ENCODE measurements at regions not wholly inside any gene's neighbourhood (a gene's known extent, or its start where the extent isn't known, plus 50 kb on each side); places are given as distances from the start of the nearest gene placed in this dataset.

- intact Hi-C loops (cut with DNase I): no loop called here
- 74 to 80% methylated on average over 1 of the region's 1 CpG for WGBS, 2 donors
- no peak for TF ChIP-seq CTCF (IDR thresholded peaks at IDR 0.05)
- no peaks in the 10 kb centered on the region for H3K4me1 ChIP-seq
- no peak overlapping the region for H3K27ac ChIP-seq
- H3K4me3 ChIP-seq: no peak overlapping the region
- no peaks in the 10 kb centered on the region for H3K36me3 ChIP-seq
- ATAC-seq (no peak), DNase-seq (no peak)
- peaks cover 0 to 31% (median 13%) of the 10 kb centered on the region in 11 donors for H3K9me3 ChIP-seq
- H3K27me3 ChIP-seq: no peaks in the 10 kb centered on the region
These were observed 100.4 kb downstream of the TTC6 start for GRCh38 chr14:37695866-37696265.

GRCh38 chr14:37697489-37698121, 102.2 kb downstream of the TTC6 start:
- H3K9me3 ChIP-seq: peaks cover 0 to 23% (median 13%) of the 10 kb centered on the region in 11 donors
- intact Hi-C loops (cut with DNase I): no loop called here

GRCh38 chr14:37698840-37699777, 103.7 kb downstream of the TTC6 start:
- TF ChIP-seq CTCF (IDR thresholded peaks at IDR 0.05): no peak
- Histone ChIP-seq H3K4me1 (no peaks in the 10 kb centered on the region), H3K27me3 (no peaks in the 10 kb centered on the region), H3K4me3 (no peak overlapping the region), H3K36me3 (no peaks in the 10 kb centered on the region), H3K9me3 (peaks cover 0 to 8% (median 0%) of the 10 kb centered on the region in 11 donors), H3K27ac (no peak overlapping the region)
- intact Hi-C loops (cut with DNase I): no loop called here
- ATAC-seq: no peak
- DNase-seq: no peak
- WGBS, 2 donors: 85 to 88% methylated on average over 4 of the region's 4 CpGs

More at GRCh38 chr14:37697489-37698121, 102.2 kb downstream of the TTC6 start:
- H3K4me1 ChIP-seq: no peaks in the 10 kb centered on the region
- ATAC-seq (no peak), DNase-seq (no peak)
- H3K27me3 ChIP-seq: no peaks in the 10 kb centered on the region
- H3K36me3 ChIP-seq: no peaks in the 10 kb centered on the region
- H3K4me3 ChIP-seq: no peak overlapping the region
- TF ChIP-seq CTCF (IDR thresholded peaks at IDR 0.05): no peak
- no peak overlapping the region for H3K27ac ChIP-seq

- WGBS, 2 donors: 83 to 91% methylated on average over 2 of the region's 2 CpGs
- Histone ChIP-seq H3K27me3 (peaks cover 0 to 35% (median 0%) of the 10 kb centered on the region in 7 donors), H3K27ac (no peak overlapping the region), H3K36me3 (no peaks in the 10 kb centered on the region), H3K9me3 (no peaks in the 10 kb centered on the region), H3K4me3 (no peak overlapping the region), H3K4me1 (no peaks in the 10 kb centered on the region)
- no peak for TF ChIP-seq CTCF (IDR thresholded peaks at IDR 0.05)
- DNase-seq (no peak), ATAC-seq (no peak)
- intact Hi-C loops (cut with DNase I): loop anchor here in 3 of 10 donors (2.0 to 10.0 kb wide), 3 partner anchors 165 to 167 kb away; no protein-coding TSS in a partner anchor
These were observed 112.3 kb downstream of the TTC6 start for GRCh38 chr14:37707716-37708115.

All from heart right ventricle (tissue), 16 donors.